ENCODE measurements at regions not wholly inside any gene's neighbourhood (a gene's known extent, or its start where the extent isn't known, plus 50 kb on each side); places are given as distances from the start of the nearest gene placed in this dataset.

DNA sequence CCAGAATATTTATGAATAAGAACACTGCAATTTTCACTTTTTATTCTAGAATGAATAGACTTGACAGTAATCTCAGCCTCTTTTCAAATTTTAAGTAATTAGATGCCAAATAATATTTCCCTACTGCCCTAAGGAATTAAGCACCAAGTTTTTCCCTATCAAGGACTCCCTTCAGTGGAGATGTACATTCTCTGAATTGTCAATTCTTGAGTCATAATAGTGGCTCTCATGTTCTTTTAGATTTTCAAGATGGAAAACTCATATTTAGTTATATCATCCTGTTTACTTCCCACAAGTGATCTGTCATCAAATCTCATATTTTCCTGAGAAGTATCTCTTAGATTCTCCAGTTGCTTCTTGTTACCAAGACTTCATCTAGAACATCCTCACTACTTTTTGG is 1248.9 kb upstream of the CHAC2 start:
- TF ChIP-seq, protein P1, sequence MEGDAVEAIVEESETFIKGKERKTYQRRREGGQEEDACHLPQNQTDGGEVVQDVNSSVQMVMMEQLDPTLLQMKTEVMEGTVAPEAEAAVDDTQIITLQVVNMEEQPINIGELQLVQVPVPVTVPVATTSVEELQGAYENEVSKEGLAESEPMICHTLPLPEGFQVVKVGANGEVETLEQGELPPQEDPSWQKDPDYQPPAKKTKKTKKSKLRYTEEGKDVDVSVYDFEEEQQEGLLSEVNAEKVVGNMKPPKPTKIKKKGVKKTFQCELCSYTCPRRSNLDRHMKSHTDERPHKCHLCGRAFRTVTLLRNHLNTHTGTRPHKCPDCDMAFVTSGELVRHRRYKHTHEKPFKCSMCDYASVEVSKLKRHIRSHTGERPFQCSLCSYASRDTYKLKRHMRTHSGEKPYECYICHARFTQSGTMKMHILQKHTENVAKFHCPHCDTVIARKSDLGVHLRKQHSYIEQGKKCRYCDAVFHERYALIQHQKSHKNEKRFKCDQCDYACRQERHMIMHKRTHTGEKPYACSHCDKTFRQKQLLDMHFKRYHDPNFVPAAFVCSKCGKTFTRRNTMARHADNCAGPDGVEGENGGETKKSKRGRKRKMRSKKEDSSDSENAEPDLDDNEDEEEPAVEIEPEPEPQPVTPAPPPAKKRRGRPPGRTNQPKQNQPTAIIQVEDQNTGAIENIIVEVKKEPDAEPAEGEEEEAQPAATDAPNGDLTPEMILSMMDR (IDR thresholded peaks at IDR 0.05; ENCODE audit: poor library complexity): no peak
- TF ChIP-seq EZH2 (IDR thresholded peaks at IDR 0.05; ENCODE audit: borderline replicate concordance) (no peak), EZH2phosphoT487 (IDR thresholded peaks at IDR 0.05; ENCODE audit: low read depth, severe bottlenecking, unreplicated experiment) (no peak)
